ENCODE measurements at regions not wholly inside any gene's neighbourhood (a gene's known extent, or its start where the extent isn't known, plus 50 kb on each side); places are given as distances from the start of the nearest gene placed in this dataset.

- DNase-seq (ENCODE audit: low read depth), result no peak
Measured at GRCh38 chr6:144883915-144884314, 598.8 kb downstream of the UTRN start.

GRCh38 chr6:144885817-144886216, 600.7 kb downstream of the UTRN start:
- no peak for DNase-seq (ENCODE audit: low read depth)

GRCh38 chr6:144886682-144887081, 601.5 kb downstream of the UTRN start:
- DNase-seq (ENCODE audit: low read depth), result no peak

GRCh38 chr6:144888621-144889020, 603.5 kb downstream of the UTRN start:
- no peak for DNase-seq (ENCODE audit: low read depth)

GRCh38 chr6:144893680-144894151, 608.6 kb downstream of the UTRN start:
- DNase-seq (ENCODE audit: low read depth), result no peak

- DNase-seq (ENCODE audit: low read depth), result no peak
Measured at GRCh38 chr6:144894240-144894639, 609.1 kb downstream of the UTRN start.

- DNase-seq (ENCODE audit: low read depth), result no peak
Measured at GRCh38 chr6:144895313-144896278, 610.5 kb downstream of the UTRN start.

GRCh38 chr6:144896289-144896688, 611.2 kb downstream of the UTRN start:
- DNase-seq (ENCODE audit: low read depth), result no peak

GRCh38 chr6:144896871-144897270, 611.7 kb downstream of the UTRN start:
- DNase-seq (ENCODE audit: low read depth), result no peak

GRCh38 chr6:144897441-144897921, 612.3 kb downstream of the UTRN start:
- no peak for DNase-seq (ENCODE audit: low read depth)

- no peak for DNase-seq (ENCODE audit: low read depth)
Measured at GRCh38 chr6:144898052-144898689, 613.0 kb downstream of the UTRN start.

GRCh38 chr6:144898741-144899140, 613.6 kb downstream of the UTRN start:
- DNase-seq (ENCODE audit: low read depth), result no peak

GRCh38 chr6:144899161-144899560, 614.0 kb downstream of the UTRN start:
- no peak for DNase-seq (ENCODE audit: low read depth)

GRCh38 chr6:144901412-144901811, 616.3 kb downstream of the UTRN start:
- DNase-seq (ENCODE audit: low read depth), result no peak

- DNase-seq (ENCODE audit: low read depth), result no peak
Measured at GRCh38 chr6:144908004-144908403, 622.9 kb downstream of the UTRN start.

- DNase-seq (ENCODE audit: low read depth), result no peak
Measured at GRCh38 chr6:144909753-144910285, 624.7 kb downstream of the UTRN start.

- no peak for DNase-seq (ENCODE audit: low read depth)
Measured at GRCh38 chr6:144911322-144911721, 626.2 kb downstream of the UTRN start.

GRCh38 chr6:144912474-144912873, 627.3 kb downstream of the UTRN start:
- no peak for DNase-seq (ENCODE audit: low read depth)

- DNase-seq (ENCODE audit: low read depth), result no peak
Measured at GRCh38 chr6:144918073-144918472, 632.9 kb downstream of the UTRN start.

- DNase-seq (ENCODE audit: low read depth), result no peak
Measured at GRCh38 chr6:144919560-144919959, 634.4 kb downstream of the UTRN start.

GRCh38 chr6:144920391-144920961, 635.3 kb downstream of the UTRN start:
- DNase-seq (ENCODE audit: low read depth), result no peak

GRCh38 chr6:144921206-144921975, 636.3 kb downstream of the UTRN start:
- DNase-seq (ENCODE audit: low read depth), result no peak

All from stimulated activated CD8-positive, alpha-beta memory T cell treated with anti-CD3 and anti-CD28 coated beads, Interleukin-12 subunit alpha, Interleukin-12 subunit beta, amount 100 ng/mL, for 4 hours (primary cell).